Astrocyte of the spinal cord (primary cell): ENCODE measurements at regions not wholly inside any gene's neighbourhood (a gene's known extent, or its start where the extent isn't known, plus 50 kb on each side); places are given as distances from the start of the nearest gene placed in this dataset.

Experiments
- DNase-seq: peaks from one replicate; pipeline ENCODE4 v3.0.0; 2011; ENCODE audit warnings: low read depth, low spot score
- H3K4me3 ChIP-seq: 2 replicates; pipeline ENCODE4 v1.5.1; 2011; ENCODE audit warnings: low read depth, mild to moderate bottlenecking, low read length, moderate library complexity
- in situ Hi-C: cut with HindIII; loops from 2 replicates; pipeline ENCODE4 v1.10.0; 2017; ENCODE audit warnings: low sequenced_read_pairs
- TF ChIP-seq, protein P1 (sequence below): IDR thresholded peaks from 2 replicates; pipeline ENCODE4 v1.5.1; 2012; ENCODE audit warnings: low read depth, mild to moderate bottlenecking, low read length, inconsistent platforms

DNA sequence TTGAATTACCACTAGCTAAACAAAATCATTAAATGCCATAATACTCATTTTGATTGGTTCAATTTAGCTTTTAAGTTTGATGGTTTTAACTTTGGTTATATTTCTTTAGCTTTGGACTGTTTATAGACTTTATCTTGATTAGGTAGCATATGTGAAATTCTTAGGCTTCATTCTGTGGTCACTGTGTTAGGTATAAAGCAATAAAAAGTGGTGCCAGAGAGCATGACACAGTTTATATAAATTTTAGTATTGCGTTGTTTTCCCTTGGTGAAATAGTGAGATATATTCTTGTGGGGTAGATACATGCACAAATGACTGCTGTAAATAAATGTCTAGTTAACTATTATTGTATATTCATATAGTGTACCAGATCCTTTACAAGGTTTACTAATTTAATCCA is 474.2 kb upstream of the GRID2 start:
- H3K4me3 ChIP-seq = no peak overlapping the region
- TF ChIP-seq, protein P1, sequence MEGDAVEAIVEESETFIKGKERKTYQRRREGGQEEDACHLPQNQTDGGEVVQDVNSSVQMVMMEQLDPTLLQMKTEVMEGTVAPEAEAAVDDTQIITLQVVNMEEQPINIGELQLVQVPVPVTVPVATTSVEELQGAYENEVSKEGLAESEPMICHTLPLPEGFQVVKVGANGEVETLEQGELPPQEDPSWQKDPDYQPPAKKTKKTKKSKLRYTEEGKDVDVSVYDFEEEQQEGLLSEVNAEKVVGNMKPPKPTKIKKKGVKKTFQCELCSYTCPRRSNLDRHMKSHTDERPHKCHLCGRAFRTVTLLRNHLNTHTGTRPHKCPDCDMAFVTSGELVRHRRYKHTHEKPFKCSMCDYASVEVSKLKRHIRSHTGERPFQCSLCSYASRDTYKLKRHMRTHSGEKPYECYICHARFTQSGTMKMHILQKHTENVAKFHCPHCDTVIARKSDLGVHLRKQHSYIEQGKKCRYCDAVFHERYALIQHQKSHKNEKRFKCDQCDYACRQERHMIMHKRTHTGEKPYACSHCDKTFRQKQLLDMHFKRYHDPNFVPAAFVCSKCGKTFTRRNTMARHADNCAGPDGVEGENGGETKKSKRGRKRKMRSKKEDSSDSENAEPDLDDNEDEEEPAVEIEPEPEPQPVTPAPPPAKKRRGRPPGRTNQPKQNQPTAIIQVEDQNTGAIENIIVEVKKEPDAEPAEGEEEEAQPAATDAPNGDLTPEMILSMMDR = no peak
- peak; percentile 55 for DNase-seq
- in situ Hi-C loops = no loop called here

DNA sequence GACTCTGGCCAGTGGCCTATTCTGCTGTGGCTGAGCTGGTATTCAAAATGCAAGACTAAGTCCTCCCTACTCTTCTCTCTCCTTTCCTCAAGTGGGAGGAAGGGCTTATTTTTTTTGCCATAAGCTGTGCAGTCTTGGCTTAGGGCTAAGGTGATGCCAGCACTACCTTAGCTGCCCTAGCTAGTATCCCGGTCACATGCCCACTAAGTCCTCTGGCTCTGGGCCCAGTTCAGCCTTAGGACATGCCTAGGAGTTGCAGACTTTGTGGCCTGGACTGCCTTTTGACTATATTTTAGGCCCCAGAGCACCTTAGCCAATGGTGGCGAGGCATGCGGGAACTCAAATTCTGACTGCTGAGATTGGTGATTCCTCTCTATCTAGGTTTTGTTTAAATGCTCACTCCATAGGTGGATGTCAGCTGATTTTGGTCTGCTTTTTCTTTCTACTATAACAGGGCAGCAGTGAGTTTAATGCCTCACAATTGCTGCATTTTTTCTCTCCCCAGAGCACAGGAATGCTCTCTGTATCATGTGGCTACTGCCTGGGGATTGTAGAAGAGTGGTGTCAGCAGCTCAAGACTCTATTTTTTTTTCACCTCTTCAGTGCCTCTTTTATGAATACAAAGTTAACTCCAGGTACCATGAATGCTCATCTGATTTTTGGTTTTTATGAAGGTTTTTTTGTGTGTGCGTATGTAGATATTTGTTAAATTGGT is 472.9 kb upstream of the GRID2 start:
- TF ChIP-seq, protein P1 = no peak
- H3K4me3 ChIP-seq = no peak overlapping the region
- DNase-seq = no peak
- in situ Hi-C loops = no loop called here

DNA sequence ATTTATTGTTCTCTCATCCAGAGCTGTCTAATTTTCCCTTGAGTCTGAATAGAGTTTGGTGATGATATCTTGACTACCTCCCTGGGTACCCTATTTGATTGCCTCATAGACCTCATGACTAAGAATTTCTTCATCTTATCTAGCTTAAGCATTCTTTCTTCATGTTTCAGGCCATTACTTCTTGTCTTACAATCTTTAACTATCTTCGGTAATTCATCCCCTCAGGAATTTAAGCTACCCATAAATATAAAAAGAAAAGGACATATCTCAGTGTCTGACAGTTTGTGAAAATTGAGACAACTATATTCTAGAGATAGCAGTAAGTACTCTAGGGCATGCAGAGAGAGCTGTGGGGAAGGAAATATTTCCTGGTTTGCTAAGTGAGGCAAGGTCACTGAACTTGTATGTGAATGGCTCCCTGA is 466.1 kb upstream of the GRID2 start:
- in situ Hi-C loops = no loop called here
- peak; percentile 53 for DNase-seq

DNA sequence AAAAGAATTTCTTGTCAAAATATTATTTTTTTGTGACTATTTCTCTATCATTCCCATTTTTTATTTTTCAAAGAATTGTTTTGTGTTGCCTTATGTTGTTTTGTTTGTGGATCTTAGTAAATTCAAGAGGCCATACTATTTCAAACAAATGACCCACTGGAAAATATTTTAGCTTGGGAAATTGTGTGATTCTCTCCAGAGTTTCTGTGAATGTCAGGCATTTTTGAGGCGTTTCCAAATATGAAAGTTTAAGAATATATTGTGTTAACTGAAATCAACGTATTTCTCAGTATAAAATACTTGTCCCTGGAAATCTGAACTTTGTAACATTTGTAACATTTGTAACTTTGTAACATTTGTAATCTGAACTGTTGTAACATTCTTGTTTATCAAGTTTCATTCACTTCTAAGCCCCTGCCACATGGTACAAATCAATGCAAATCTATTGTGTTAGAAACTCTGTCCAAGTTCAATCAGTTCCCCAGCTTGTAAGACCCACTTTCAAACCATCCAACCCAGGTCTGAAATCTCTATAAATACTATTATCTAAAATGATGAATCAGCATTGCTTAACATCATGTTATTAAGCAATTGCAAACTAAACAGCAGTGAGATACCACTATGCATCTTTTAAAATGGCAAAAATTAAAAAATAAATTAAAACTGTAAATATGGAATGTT is 465.4 kb upstream of the GRID2 start:
- no peak overlapping the region for H3K4me3 ChIP-seq
- DNase-seq = no peak
- TF ChIP-seq, protein P1 = no peak
- in situ Hi-C loops = no loop called here

More for the DNA sequence above, 466.1 kb upstream of the GRID2 start:
- H3K4me3 ChIP-seq = no peak overlapping the region
- TF ChIP-seq, protein P1 = no peak

- no peak overlapping the region for H3K4me3 ChIP-seq
- DNase-seq = no peak
- TF ChIP-seq, protein P1 = no peak
- in situ Hi-C loops = no loop called here
Observed at GRCh38 chr4:91840359-91840758, 463.4 kb upstream of the GRID2 start.

- DNase-seq = no peak
- no peak overlapping the region for H3K4me3 ChIP-seq
- TF ChIP-seq, protein P1 = no peak
- in situ Hi-C loops = no loop called here
Observed at GRCh38 chr4:91846233-91846632, 457.5 kb upstream of the GRID2 start.
